SJSA1 (cell line): ENCODE measurements at regions not wholly inside any gene's neighbourhood (a gene's known extent, or its start where the extent isn't known, plus 50 kb on each side); places are given as distances from the start of the nearest gene placed in this dataset.
"Not testable (repeated sequence)": the region's sequence is repeated elsewhere in the genome, so short reads cannot be mapped to it uniquely, and the experiment has no call there.

Experiments
- DNase-seq, 2 experiments: peaks; one replicate each; pipeline ENCODE4 v3.0.0-alpha.2; 2015 to 2020; ENCODE audit warnings: low spot score in 2 of 2, low read depth in 1 of 2
- H3K27ac ChIP-seq: fragments of 250-450 bp; sonication (Bioruptor Pico); 2 replicates; pipeline ENCODE4 v1.5.1; 2020; ENCODE audit warnings: mild to moderate bottlenecking, moderate library complexity
- H3K27me3 ChIP-seq: fragments of 250-450 bp; sonication (Bioruptor Pico); replicated peaks from 2 replicates; pipeline ENCODE4 v1.5.1; 2020; ENCODE audit warnings: mild to moderate bottlenecking, moderate library complexity
- H3K36me3 ChIP-seq: fragments of 250-450 bp; sonication (Bioruptor Pico); 2 replicates; pipeline ENCODE4 v1.5.1; 2020; ENCODE audit warnings: mild to moderate bottlenecking
- H3K4me1 ChIP-seq: fragments of 250-450 bp; sonication (Bioruptor Pico); replicated peaks from 2 replicates; pipeline ENCODE4 v1.6.1; 2021; ENCODE audit warnings: mild to moderate bottlenecking
- H3K4me3 ChIP-seq: fragments of 250-450 bp; sonication (Bioruptor Pico); 2 replicates; pipeline ENCODE4 v1.5.1; 2020; ENCODE audit warnings: mild to moderate bottlenecking
- H3K9me3 ChIP-seq: fragments of 250-450 bp; sonication (Bioruptor Pico); replicated peaks from 2 replicates; pipeline ENCODE4 v1.5.1; 2020; ENCODE audit warnings: mild to moderate bottlenecking

DNA sequence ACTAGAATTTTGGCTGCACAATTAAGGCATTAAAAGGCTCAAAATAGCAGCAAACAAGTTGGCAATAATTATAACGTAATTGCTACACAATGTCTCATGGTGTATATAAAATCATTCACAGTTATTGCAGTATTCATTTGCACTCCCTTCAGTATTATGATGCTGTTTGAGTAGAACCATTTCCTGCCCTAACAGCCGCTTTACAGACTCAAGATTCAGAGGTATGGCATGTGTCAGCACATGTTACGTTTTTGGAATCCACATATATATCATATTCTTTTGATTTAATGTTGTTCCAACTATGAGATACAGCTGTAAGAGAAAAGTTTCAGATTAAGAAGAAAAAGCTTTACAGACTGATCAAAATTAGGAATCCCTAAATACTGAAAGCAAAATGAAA is 56.3 kb upstream of the NCKAP5 start:
- Histone ChIP-seq H3K4me1 (no peaks in the 10 kb centered on the region), H3K27ac (no peak overlapping the region), H3K36me3 (no peaks in the 10 kb centered on the region), H3K27me3 (no peaks in the 10 kb centered on the region), H3K9me3 (no peaks in the 10 kb centered on the region), H3K4me3 (no peak overlapping the region)
- no peak for DNase-seq

DNA sequence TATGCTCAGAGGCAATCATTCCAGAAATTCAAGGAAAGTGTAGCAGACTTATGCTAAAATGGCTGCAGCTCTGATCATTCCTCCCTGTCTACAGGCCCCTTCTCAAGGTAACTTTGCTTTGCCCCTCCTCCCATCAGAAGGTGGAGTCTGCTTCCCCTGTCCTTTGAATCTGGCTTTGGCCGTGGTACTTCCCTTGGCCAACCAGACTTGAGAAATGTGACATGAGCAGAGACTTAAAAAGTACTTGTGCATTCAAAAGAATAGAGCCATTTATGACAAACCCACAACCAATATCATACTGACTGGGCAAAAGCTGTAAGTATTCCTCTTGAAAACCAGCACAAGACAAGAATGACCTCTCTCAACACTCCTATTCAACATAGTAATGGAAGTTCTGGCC is 59.5 kb upstream of the NCKAP5 start:
- Histone ChIP-seq H3K9me3 (no peaks in the 10 kb centered on the region), H3K27ac (no peak overlapping the region), H3K36me3 (no peaks in the 10 kb centered on the region), H3K27me3 (no peaks in the 10 kb centered on the region), H3K4me1 (no peaks in the 10 kb centered on the region), H3K4me3 (no peak overlapping the region)
- DNase-seq: no peak

DNA sequence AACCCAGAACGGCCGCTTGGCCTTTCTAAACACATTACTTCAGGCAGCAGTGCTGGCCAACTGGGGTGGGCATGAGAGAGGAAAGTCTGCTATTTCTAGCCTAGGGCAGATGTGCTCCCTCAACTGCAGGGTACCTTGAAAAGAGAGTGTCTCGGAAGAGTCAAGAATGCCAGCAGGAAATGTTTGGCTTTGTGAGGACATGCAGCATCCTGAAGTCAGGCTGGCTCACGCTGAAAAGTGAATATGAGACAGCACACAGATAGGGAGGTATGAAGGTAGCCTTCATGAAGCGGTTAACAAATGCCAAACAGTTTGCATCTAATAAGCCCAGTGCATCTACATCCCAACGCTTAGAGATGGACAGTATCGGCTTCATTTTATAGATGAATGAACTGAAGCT is 65.0 kb upstream of the NCKAP5 start:
- Histone ChIP-seq H3K4me1 (peaks cover 9% of the 10 kb centered on the region), H3K9me3 (no peaks in the 10 kb centered on the region), H3K36me3 (no peaks in the 10 kb centered on the region), H3K27me3 (no peaks in the 10 kb centered on the region), H3K27ac (no peak overlapping the region), H3K4me3 (no peak overlapping the region)
- DNase-seq: no peak

DNA sequence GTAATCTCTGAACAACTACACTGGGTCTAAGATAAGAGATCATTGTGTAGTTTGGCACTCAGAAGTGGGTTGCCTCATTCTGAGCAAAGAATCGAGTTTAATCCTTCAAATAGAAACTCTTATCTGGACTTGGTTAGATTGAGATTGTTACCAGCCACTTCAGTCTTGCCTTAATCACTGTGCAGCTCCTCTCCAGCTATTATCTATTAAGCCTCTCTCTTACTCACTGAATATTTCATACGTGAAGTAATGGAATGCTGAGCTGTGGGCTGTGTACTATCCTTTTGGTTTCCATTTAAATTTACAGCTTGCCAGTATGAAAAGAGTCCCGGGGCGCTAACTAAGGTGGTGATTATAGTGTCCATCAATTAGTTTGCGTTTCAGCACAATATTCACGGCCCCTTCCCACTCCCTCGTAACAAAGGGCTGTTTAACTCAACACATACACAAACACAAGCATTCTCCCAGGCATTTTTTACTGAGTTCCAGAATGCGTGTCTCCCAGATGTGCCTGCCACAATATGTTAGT is 65.7 kb upstream of the NCKAP5 start:
- Histone ChIP-seq H3K9me3 (no peaks in the 10 kb centered on the region), H3K27me3 (no peaks in the 10 kb centered on the region), H3K4me3 (no peak overlapping the region), H3K27ac (no peak overlapping the region), H3K4me1 (peaks cover 9% of the 10 kb centered on the region), H3K36me3 (no peaks in the 10 kb centered on the region)
- DNase-seq: peak in 1 of 2 experiments; percentile 44

DNA sequence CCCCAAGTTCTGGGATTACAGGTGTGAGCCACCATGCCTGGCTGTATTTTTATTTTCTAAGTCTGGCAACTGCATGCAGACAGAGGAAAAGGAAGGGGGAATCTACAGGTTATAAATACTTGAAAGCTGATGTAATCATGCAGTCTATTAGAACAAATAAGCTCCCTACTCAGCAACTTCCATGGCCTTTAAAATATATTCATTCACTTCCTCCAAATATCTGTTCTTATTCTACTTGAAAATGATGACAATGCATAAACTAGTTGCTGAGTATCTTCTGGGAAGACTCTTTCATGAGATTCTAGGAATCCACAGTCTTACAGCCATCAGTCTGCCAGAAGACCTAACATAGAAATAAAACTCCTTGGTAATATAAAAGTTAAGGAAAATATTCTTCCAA is 66.9 kb upstream of the NCKAP5 start:
- H3K27ac ChIP-seq: no peak overlapping the region
- H3K4me1 ChIP-seq: peaks cover 9% of the 10 kb centered on the region
- no peak for DNase-seq
- H3K9me3 ChIP-seq: no peaks in the 10 kb centered on the region
- no peaks in the 10 kb centered on the region for H3K36me3 ChIP-seq
- no peak overlapping the region for H3K4me3 ChIP-seq
- H3K27me3 ChIP-seq: no peaks in the 10 kb centered on the region

DNA sequence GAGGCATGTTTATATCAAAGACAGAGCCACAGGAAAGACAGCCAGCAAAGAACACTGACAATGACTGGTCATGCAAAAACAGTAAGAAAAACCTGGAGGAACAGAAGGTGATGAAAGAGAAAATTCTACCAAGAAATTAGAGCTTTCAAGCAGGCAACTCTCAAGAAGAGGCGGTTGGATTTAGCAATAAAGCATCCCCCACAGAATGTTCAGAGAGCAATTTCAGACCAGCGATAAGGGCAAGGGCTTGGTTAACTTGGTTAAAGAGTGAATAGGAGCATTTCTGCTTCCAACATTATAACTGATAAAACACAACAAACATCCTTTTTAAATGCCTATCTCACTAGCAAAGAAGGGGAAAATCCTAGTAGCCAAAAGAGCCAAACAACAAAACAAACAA is 68.0 kb upstream of the NCKAP5 start:
- H3K9me3 ChIP-seq: no peaks in the 10 kb centered on the region
- no peak overlapping the region for H3K4me3 ChIP-seq
- DNase-seq: no peak
- peaks cover 9% of the 10 kb centered on the region for H3K4me1 ChIP-seq
- H3K27me3 ChIP-seq: no peaks in the 10 kb centered on the region
- H3K27ac ChIP-seq: no peak overlapping the region
- H3K36me3 ChIP-seq: no peaks in the 10 kb centered on the region

DNA sequence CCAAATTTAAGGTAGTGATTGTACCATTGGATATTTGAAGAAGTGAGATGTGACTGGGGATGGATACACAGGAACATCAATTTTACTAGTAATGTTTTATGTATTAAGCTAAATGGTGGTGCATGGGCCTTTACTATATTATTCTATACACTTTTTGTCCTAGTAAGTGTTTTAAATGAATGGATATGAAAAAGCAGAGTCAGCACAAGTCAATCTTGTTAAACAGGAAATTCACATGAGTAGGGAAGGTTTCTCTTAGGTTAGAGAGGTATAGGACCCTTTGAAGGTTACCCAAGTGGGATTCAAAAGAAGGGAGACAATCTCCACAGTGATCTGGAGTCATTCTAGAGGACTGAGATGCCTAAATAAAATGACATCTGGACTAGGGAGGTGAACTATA is 71.8 kb upstream of the NCKAP5 start:
- no peaks in the 10 kb centered on the region for H3K36me3 ChIP-seq
- no peaks in the 10 kb centered on the region for H3K4me1 ChIP-seq
- no peaks in the 10 kb centered on the region for H3K9me3 ChIP-seq

DNA sequence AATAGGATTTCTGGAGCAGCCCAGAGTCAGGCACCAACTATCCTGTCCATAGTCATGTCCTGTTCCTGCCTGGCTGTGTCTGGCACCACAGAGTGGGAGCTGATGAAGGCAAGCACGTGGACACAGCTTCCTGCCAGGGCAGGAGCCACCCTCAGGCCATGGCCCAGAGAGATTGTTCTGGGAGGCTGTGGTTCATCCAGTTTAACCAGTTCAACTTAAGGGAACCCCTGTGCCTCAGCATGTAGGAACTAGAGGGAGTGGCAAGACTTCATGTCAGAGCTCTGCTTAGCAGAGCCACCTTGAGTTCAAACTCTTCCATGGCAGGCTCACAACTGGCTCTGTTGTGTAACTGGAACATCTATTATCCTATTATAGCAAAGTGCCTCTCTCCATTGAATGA is 73.2 kb upstream of the NCKAP5 start:
- Histone ChIP-seq H3K4me3 (no peak overlapping the region), H3K4me1 (no peaks in the 10 kb centered on the region), H3K36me3 (no peaks in the 10 kb centered on the region), H3K27me3 (no peaks in the 10 kb centered on the region), H3K9me3 (no peaks in the 10 kb centered on the region), H3K27ac (no peak overlapping the region)
- no peak for DNase-seq

More for the DNA sequence above, 71.8 kb upstream of the NCKAP5 start:
- no peak overlapping the region for H3K27ac ChIP-seq
- no peak for DNase-seq
- no peaks in the 10 kb centered on the region for H3K27me3 ChIP-seq
- no peak overlapping the region for H3K4me3 ChIP-seq

DNA sequence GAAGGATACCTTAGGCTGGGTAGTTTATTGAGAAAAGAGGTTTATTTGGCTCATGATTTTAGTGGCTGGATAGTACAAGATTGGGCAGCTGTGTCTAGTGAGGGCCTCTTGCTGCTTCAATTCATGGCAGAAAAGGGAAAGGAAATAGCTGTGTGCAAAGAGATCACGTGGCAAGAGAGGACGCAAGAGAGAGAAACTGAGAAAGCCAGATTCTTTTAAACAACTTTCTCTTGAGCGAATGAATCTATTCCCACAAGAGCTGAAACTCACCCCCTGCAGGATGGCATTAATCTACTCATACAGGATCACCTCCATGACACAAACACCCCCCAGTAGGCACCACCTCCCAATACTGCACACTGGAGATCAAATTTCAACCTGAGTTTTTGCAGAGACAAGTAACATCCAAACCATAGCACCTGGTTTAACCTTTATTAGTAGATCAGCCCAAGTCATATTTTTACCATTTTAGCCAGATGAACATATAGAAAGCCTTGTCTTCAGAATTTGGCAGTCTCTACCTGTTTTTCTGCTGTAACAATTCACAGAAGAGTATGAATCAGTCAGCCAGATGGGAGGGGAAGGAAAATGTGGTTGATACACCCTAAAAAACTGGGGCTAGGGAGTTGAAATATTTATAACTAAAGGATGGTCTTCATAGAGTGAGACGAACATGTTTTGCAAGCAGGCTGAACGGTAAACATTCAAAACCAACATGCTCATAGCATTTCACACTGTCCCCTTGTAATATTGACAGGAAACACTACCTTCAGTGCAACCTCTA is 73.9 kb upstream of the NCKAP5 start:
- H3K36me3 ChIP-seq: no peaks in the 10 kb centered on the region
- no peak for DNase-seq
- no peaks in the 10 kb centered on the region for H3K27me3 ChIP-seq
- H3K27ac ChIP-seq: no peak overlapping the region
- H3K4me1 ChIP-seq: no peaks in the 10 kb centered on the region
- H3K4me3 ChIP-seq: no peak overlapping the region
- no peaks in the 10 kb centered on the region for H3K9me3 ChIP-seq

DNA sequence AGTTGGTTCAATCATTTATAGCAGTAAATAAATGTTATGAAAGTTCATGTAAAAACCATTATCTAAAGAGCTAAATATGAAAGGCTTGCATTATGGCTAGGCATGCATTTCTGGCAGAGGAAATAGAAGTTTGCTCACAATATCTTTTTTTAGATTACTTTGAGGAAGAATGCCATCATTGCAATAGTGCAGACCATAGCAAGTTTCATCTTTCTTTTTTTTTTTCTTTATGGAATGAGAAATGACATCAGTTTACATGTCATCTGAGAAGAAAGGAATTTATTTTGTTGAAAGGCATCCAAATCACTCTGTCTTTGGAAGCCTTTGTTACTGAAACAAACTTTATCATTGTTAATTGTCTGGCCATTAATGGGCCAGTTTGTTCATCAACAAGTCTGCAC is 74.5 kb upstream of the NCKAP5 start:
- Histone ChIP-seq H3K27me3 (no peaks in the 10 kb centered on the region), H3K27ac (no peak overlapping the region), H3K36me3 (no peaks in the 10 kb centered on the region), H3K4me1 (no peaks in the 10 kb centered on the region), H3K4me3 (no peak overlapping the region), H3K9me3 (no peaks in the 10 kb centered on the region)
- no peak for DNase-seq

DNA sequence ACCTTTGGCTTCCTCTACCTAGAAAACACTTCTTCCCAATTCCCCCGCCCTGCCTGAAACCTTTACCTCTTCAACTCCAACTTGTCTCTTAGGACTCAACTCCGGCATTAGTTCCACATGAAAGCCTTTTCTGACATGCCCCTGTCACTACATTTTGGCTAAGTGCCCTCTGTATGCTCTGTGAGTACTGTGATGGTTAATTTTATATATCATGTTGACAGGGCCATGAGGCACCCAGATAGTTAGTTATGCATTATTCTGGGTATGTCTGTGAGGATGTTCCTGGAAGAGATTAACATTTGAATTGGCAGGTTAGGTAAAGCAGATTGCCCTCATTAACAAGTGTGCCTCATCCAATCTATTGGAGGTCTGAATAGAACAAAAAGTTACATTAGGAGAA is 75.6 kb upstream of the NCKAP5 start:
- H3K27ac ChIP-seq: no peak overlapping the region
- DNase-seq: no peak
- H3K4me1 ChIP-seq: no peaks in the 10 kb centered on the region
- H3K4me3 ChIP-seq: no peak overlapping the region
- H3K9me3 ChIP-seq: no peaks in the 10 kb centered on the region
- no peaks in the 10 kb centered on the region for H3K27me3 ChIP-seq
- H3K36me3 ChIP-seq: no peaks in the 10 kb centered on the region

DNA sequence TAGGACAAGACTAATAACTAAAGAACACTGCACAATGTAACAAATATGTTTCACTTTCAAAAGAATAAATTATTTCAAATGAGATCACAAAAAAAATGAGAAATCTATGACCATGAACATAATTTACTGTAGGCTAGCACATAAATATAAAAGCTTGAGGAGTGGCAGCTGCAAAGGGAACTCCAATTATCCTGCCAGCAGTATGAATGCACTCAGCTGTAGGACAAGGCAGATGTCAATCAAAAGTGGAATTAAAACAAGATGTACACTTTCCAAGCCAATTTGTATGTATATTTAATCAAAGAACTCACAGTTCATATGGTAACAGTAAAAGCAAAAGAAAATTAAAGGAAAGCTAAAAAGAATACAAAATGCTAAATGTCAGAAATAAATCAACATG is 76.6 kb upstream of the NCKAP5 start:
- Histone ChIP-seq H3K4me1 (no peaks in the 10 kb centered on the region), H3K36me3 (no peaks in the 10 kb centered on the region), H3K9me3 (no peaks in the 10 kb centered on the region), H3K27me3 (no peaks in the 10 kb centered on the region), H3K4me3 (no peak overlapping the region), H3K27ac (no peak overlapping the region)
- DNase-seq: no peak

DNA sequence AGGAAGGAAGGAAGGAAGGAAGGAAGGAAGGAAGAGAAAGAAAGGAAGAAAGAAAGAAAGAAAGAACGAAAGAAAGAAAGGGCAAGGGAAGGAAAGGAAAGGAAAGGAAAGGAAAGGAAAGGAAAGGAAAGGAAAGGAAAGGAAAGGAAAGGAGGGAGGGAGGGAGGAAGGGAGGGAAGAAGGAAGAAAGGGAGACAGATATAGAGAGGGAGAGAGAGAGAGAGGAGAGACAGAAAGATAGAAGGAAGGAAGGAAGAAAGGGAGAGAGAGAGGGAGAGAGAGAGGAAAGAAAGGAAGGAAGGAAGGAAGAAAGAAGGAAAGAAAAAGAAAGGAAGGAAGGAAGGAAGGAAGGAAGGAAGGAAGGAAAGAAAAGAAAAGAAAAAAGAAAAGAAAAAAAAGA is 79.1 kb upstream of the NCKAP5 start:
- H3K9me3 ChIP-seq, H3K4me3 ChIP-seq, DNase-seq, H3K4me1 ChIP-seq, H3K27me3 ChIP-seq, H3K27ac ChIP-seq, H3K36me3 ChIP-seq: not testable (repeated sequence)

DNA sequence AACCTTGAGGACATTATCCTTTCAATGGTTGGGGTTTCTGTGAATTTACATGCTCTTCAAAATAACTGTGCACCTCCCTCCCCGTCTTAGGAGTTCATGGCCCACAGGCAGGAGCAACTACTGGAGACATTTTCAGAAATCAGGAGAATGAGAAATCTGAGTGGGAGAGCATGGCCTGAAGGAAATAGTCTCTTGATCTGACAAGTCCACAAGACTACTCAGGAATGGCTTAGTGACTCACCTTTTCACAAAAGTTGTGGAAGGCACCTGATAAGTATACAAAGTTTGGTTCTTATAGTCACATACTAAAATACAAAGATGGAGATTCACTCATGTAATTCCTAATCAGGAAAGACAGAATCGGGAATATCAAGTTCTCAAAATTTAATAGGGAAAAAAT is 83.6 kb upstream of the NCKAP5 start:
- H3K27me3 ChIP-seq: no peaks in the 10 kb centered on the region
- DNase-seq: no peak
- no peak overlapping the region for H3K4me3 ChIP-seq
- H3K9me3 ChIP-seq: no peaks in the 10 kb centered on the region
- no peak overlapping the region for H3K27ac ChIP-seq
- H3K4me1 ChIP-seq: peaks cover under 1% of the 10 kb centered on the region
- H3K36me3 ChIP-seq: no peaks in the 10 kb centered on the region

DNA sequence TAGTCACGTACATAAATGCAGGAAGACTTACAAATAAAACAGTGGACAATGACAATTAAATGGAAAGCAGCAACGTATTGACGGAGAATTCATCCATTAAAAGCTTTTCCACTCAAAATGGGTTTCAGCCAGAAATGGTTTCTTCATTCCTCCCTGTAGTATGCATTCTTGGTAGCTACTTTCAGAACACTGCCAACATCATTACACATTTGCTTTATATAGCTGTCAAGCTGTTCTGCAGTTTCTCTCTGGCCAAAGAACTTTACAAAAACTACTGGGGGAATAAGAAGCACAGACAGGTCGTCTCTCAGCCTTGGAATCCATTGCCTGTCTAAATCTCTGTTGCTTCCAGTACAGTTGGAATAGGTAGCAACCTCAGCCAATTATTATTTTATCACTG is 84.1 kb upstream of the NCKAP5 start:
- peaks cover 6% of the 10 kb centered on the region for H3K4me1 ChIP-seq
- no peak for DNase-seq
- H3K4me3 ChIP-seq: no peak overlapping the region
- H3K27me3 ChIP-seq: no peaks in the 10 kb centered on the region
- no peaks in the 10 kb centered on the region for H3K9me3 ChIP-seq
- H3K27ac ChIP-seq: no peak overlapping the region
- no peaks in the 10 kb centered on the region for H3K36me3 ChIP-seq
